HG02840 (cell line): ENCODE measurements at regions not wholly inside any gene's neighbourhood (a gene's known extent, or its start where the extent isn't known, plus 50 kb on each side); places are given as distances from the start of the nearest gene placed in this dataset.

Experiments
- ATAC-seq: cut with Tn5 transposase; IDR thresholded peaks from one replicate; pipeline ENCODE4 v1.9.1; 2021; ENCODE audit warnings: mild to moderate bottlenecking, moderate library complexity, moderate number of reproducible peaks; ENCODE audit not compliant: unreplicated experiment, low FRiP score

DNA sequence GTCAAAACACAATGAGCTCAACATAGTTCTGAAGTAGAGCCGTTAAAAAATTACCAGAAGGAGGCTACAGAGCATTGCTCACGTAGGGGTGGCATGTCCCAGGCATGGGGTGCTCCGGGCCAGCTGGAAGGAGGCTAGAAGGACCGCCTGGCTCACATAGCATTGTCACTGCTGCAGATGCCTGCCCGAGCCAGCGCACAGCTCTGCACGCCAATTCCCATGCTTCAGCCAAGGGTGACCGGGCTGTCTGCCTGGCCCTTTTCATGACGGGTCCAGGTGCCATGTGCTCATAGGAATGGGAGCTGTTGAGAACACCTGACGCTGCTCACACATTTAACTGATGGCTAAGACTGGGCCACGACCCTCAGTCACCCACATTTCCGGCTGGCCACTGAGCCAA, 228.9 kb upstream of the FOXF1 start:
- no peak for ATAC-seq

DNA sequence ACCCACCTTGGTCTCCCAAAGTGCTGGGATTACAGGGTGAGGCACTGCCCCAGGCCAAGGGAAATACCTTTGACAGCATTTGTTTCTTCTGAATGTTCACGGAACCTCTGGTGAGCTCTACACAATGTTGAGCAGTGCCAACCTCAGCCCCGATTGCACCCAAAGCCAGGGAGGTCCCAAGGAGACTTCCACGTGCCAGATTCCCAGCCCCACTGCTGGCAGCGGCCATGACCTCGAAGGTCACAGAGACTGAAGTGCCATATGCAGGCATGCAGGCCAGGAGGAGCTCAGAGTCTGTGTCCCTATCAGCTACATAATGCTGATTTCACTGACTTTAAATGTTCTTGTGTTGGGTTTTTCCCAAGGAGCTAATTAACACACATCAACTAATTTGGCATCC, 226.4 kb upstream of the FOXF1 start:
- no peak for ATAC-seq

DNA sequence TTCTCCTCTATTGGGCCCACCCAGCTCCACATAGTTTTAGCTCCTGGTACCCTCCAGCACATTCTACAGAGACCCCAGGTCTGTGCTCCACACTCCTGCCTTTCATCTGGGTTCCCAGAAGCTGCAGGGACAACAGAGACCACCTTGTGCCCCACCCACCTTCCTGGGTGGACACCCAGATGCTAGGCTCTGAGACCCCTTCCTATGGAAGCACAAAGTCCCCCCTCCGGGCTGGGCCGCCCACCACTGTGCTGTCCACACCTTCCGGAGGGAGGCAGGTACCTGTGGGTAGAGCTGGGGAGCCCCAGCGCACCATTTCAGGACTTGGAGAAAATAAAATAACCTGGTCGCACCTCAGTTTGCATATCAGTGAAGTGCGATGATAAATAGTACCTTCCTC, 224.9 kb upstream of the FOXF1 start:
- no peak for ATAC-seq

DNA sequence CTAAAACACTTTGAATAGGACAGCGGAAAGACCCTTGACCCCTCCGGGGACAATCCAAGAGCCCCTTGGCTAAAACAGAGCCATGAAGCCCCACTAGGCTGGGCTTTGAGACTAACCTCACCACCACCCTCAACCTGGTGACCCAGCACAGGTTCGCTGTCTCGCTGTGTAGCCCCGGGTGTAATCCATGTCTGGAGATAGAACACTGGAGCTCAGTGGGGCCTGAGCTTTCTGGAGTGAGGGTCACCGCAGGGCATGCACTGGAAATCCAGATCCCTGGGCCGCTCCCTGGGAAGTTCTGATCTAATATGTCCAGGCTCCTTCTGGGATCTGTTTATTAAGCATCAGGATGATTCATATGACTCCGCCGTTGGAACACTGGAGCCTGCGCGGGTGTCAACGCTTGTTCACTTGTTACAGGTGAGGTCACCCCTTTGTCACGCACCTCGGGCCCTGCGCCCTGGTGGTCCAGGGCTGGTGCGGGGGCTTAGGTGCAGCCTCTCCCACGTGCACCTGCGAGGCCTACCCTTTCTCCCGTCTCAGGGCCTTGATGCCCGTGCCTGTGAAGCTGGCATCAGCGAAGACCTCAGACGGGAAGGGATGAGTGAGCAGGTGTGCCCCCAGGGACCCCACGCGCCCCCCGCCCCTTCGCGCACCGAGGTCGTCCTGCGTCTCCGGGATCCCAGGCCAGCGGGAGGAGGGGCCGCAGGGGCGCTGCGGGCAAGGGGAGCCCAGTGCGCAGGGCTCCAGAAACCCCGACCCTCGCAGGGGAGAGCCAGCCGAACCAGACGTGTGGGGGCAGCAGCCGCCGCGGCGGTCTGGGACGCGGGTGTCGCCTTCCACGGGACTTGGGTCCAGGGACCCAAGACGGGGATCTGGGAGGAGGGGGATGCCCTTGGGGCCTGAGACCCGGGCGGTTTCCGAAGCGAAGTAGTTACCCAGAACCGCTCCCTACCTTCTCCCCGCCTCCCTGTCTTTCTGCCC, 224.1 kb upstream of the FOXF1 start:
- no peak for ATAC-seq

DNA sequence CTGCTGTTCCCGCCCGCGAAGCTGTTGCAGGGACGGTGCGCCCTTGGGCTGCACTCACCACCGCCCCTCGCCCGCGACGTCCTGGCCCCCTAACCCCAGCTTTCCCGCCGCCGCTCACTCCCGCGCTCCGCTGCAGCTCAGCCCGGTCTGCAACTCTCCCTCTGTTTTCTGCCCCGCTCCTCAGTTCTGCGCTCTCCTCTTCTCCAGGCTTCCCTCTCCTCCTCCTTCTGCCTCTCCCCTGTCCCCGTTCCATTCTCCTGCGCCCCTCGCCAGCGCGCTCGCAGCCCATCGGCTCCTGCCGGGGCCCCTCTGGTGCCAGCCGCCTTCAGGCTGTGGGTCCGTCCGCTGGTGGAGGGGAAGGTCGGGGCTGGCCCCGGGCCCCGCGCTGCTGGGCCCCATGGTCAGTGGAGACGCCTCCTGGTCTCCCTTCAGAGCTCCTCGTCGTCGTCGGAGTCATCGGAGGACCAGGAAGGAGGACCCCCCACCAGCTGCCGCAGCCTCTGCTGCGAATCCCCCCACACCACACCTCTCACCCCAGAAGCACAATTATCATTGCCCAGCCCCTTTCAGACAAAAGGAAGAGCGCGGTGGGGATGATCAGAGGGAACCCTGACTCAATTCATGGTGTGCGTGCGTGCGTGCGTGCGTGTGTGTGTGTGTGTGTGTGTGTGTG, 223.2 kb upstream of the FOXF1 start:
- ATAC-seq = no peak

DNA sequence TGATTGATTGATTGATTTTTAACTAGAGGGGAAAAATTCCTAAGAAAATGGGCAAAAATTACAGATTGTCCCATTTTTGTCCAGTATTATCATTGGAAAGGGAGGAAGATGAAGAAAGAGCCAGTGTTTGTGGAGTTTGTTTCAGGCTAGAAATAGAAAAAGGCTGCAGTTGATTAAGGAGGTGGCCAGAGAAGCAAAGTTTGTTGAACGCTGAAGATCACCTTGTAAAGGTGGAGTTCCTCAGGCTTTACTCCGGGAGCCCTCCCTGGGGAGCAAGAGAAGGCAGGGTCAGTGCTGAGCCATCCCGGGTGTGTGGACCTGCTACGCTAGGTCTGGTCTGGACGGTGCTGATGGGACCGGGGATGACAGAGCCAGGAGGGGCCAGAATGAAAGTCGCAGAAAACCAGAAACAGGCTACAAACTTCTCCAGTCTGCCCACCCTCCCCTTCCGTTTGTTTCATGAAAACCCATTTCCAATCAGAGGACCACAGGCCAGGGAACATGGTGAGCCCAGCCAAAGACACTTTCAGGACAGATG, 222.6 kb upstream of the FOXF1 start:
- ATAC-seq = no peak

DNA sequence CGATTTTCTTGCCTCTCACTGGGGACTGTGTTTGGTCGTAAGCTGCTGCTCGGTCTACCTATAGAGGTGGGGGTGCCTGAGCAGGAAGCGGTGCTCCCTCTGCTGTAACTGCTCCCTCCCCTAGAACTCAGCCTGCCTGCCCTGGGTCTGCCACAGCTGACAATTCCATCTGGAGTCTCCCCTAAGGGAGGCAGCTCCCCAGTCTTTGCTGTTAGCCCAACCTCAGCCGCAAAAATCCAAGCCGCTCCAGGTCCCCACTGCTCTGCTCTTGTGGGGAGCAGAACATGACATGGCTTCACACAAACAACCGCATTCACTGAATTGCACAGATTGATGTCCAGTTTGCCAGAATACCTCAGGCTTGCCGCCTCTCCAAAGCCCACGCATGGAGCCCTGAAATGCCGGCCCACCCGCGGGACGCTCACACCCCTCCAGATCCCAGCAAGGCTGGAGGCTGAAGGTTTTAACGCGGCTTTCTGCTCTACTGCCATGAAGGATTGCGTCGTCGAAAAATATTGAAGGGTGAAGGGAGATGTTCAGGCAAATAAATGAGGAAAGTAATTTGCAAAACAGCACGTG, 221.5 kb upstream of the FOXF1 start:
- no peak for ATAC-seq

DNA sequence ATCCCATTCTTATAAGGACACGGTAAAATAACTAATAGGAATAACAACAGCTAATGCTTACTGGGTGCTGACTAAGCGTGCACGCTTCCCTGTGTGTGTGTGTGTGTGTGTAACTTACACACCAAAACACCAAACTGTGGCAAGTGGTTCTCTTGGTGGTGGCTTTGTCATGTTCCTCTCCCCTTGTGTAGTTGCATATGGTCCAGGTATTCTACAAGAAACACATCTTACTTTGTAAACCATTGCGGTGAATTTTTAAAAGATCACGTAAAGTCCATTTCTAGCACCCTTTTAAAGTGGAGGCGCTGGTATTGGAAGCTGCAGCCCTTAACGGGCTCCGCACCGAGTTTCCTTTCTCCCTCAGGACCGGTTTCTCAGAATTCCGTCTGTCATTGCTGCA, 221.0 kb upstream of the FOXF1 start:
- no peak for ATAC-seq

DNA sequence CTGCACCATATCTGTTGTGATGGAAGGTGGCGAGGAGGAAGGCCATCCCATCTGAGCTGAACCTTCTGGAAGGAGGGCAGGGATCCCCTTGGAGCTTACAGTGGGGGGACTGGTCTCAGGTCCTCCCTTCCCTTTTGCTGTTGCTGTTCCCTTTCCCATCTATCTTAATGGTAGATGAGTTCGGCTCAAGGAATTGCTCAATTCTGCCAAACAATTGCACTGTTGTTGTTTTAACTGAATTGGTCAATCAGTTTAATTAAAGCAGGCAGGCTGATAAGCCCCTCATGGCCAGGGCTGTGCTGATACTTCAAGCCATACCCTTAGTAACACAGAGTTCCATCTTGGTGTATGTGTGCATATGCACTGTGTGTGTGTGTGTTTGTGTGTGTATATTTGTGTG, 220.4 kb upstream of the FOXF1 start:
- ATAC-seq = no peak

DNA sequence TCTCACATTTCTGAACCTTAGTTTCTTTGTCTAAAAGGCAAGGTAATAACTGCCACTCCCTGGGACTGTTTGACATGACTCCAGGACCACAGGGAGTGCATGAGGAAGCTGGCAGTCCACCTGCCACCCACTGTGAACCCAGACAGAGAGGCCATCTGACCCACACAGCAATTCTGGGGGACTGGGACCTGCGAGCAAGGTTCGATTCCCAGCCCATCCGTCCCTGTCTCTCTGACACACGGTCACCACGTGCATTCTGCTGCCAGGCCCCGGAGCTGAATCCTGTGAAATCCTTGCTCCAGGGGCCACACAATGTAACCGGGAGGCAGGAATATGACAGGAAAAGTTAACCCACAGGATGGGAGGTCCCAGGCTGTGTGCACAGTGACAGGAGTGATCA, 218.8 kb upstream of the FOXF1 start:
- no peak for ATAC-seq

DNA sequence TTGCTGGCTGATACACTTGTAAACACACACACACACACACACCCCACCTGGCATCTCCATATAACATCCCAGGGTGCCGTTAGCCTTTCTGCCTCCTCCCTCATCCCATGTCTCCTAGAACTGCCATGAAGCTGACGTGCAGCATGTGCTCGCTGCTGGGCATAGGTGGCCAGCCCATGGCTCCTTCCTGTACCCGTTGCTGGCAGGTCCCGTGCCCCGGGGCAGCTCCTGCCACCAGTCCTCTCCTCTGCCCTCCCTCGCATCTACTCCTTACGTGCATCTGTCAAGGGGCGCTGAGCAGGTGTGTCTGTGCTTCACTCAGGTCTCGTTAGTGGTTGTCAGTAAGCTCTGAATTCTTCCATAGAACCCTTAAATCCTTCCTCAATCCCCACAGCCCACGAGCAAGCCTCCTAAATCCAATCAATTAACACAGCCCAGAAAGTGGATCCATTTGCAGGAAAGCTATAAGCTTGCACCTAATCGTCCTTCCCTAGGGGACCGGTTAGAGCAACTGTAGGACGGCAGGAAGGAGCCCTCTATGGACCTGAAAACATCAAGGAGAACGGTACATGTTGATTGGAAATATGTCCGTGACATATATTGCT, 218.1 kb upstream of the FOXF1 start:
- no peak for ATAC-seq

DNA sequence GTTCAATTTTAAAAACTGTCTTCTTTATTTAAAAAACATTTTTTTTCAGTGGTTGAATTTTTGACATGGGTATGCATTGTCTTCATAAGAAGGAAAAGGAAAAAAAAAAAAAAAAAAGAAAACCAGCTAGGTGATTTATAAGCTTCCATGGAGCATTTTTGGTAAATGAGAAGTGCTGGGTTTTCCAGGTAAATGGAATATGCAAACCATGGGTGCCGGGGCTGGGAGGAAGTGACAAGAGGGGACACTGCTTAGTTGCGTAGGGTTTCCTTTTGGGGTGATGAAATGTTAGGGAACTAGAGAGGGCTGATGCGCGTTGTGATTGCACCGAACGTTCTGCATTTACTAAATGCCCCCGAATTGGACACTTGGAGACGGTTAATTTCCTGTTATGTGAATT, 217.4 kb upstream of the FOXF1 start:
- ATAC-seq = no peak

DNA sequence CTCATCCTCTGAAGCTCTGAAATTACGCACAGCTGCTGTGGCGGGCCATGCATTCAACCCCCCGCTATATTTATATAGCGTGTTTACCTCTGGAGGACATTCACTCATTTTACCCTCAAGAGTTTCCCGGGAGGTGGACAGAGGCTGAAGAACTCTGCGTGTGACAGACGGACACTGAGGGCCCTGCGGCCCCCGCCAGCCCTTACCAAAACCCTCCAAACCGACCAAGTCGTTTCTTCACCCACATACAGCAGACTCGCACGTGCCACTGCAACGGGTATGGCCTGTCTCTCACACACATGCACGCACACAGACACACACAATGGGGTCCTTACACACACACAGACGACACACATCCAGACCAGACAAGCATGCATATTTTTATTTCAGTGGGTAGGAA, 216.4 kb upstream of the FOXF1 start:
- ATAC-seq = no peak

DNA sequence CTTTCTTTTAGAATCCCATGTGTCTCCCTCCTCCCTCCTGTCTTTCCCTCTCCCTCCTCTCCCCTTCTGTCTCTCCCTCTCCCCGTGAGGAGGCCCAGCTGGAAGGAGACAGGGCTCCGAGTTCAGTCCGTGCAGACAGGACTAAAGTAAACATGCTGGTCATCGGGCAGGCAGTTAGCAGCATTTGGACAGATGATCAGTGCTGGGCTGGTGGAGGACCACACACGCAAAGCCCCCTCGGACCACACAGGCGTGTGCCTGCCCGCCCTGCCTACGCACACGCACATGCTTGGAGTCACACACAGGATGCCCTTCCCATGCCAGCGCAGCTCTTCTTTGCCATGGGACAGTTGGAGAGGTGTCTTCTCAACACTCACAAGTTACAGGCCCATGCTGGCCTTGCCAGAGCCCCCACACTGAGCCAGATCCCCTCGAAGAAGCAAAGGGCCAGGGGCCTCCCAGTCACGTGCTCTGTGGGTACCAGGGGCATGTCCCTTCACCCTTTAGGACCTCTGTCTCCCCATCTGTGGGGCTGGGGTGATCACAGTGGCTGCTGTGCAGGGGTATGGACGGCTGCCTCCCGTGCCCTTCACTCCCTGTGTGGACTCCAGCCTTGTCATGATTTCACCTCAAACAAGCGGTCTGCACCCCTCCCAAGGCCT, 215.7 kb upstream of the FOXF1 start:
- ATAC-seq = no peak

DNA sequence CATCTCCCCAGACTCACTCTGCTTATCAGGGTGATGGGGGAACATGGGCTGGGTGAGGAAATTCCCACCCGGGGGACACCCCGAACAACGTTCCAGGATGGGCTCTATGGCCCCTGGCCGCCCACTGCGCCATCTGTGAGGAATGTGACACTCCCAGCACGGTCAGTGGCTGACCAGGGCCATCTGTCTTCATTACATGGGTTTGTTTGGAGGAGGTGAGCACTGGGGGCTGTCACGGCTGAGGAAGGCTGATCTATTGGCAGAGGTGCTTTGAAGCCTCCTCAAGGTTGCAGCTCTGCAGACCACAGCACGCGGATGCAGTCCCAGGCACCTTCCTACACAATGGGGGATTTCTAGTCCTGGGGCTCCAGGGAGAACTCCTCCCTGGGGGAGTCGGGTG, 214.1 kb upstream of the FOXF1 start:
- no peak for ATAC-seq

DNA sequence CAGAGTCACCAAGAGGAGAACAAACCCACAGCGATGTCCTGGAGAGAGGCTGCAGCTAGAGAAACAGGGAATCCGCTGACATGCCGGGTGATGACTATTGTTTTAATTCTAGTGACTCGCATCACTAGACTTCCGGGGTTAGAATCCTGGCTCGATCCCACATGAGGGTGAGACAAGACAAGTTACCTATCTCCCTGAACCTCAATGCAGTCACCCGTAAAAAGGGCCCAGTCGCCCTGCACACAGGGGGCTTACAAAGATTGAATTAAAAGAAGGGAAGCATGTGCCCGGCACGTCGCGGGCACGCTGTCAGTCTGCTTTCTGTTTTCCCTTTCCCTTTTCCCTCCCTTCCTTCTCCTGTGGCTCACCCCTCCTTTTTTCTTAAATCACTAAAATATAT, 212.9 kb upstream of the FOXF1 start:
- no peak for ATAC-seq

DNA sequence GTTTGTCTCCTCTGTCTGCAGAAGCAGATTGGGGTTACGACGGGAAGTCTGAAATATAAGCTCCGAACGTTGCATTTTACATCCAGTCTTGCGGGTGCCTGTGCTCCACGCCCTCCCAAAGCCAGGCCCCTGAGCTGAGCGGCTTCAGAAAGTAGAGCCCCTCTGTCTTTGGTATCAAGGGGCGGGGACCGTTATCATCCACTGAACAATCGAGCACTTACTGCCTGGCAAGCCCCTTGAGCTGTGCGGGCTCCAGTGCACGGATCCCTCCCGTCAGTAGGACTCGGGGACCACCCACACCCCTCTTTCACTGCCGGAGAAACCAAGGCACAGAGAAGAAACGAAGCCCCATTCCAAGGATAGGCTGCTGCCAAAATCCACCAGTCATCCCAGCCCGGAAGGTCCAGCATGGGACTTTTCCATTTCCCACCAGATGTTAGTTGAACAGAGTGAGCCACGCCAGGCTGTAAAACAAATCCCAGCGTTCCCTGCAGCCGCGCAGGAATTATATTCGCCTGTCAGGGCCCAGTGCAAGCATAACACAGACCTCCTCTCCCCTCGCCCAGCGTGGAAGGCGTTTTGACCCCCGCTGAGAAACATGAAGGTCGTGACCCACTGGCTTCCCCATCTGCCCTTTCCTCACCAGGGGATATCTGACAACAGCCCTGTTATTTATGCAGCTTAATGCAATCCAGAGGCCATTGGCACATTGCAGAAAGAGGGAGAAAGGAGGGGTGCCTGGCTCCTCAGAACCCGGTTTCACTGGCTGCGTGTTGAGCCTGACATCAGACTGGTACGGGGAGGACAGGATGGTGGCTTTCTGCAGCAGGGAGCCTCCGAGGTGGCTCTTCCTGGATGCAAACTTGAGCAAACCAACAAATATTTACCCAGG, 212.2 kb upstream of the FOXF1 start:
- no peak for ATAC-seq

DNA sequence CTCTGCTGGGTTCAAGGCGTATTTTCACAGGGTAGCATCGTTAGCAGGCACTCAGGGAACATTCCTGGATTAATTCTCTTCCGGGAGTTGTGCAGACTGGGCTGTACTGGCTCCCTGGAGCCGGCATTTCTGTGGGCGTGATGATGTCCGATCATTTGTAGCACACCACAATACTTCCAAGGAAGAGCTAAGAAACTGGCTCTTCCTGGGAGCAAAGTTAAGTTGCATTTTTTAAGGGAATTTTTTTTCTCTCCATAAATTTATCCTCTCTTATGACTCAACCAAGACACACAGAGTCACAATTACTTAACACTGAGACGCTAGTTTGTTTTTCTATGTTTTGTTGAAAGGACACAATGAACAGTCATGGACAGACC, 211.6 kb upstream of the FOXF1 start:
- ATAC-seq = no peak

DNA sequence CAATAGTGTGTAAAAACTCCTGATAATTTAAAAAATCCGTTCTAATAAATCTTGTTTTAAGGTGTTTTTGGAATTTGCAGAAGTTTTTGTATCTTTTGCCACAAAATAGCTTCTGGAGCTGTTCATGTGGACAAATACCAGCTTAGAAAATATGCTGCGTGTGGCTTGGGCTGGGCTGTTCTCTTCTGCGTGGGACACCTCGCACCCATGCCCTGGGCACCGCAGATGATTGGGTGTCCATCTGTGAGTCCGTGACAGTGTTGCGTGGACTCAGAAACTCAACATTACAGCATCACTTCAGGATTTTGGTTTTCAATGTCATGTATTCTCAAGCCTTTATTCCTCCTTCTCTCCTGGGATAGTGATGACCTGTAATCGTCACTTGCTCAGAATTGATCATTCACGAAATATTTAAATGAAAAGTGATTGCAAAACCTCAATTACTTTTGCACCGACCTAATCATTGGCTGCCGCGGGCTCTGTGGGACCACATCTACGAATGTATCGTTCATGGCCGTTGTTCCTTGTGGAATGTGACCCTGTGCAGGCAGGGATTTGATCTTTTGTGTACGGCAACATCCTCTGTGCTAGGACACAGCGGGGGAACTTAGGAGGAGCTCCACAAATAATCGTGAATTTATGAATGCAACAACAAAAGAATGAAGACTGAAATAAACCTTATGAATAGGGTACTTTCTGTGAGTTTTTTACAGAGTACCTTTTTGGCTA, 210.3 kb upstream of the FOXF1 start:
- ATAC-seq = no peak
